Globus pallidus (tissue), 1 donor: ENCODE measurements at regions not wholly inside any gene's neighbourhood (a gene's known extent, or its start where the extent isn't known, plus 50 kb on each side); places are given as distances from the start of the nearest gene placed in this dataset.
"Not testable (repeated sequence)": the region's sequence is repeated elsewhere in the genome, so short reads cannot be mapped to it uniquely, and the experiment has no call there.

Experiments used
- DNase-seq: peaks from one replicate; pipeline ENCODE4 v3.0.0-alpha.2; 2015; ENCODE audit warnings: low spot score

GRCh38 chr2:188787658-188788240 lies 186.4 kb upstream of the COL3A1 start:
- no peak for DNase-seq

- peak; percentile 15 for DNase-seq
Observed at GRCh38 chr2:188788621-188789020, 185.6 kb upstream of the COL3A1 start.

- no peak for DNase-seq
Observed at GRCh38 chr2:188789951-188790350, 184.2 kb upstream of the COL3A1 start.

- DNase-seq: not testable (repeated sequence)
Observed at GRCh38 chr2:188794453-188794852, 179.7 kb upstream of the COL3A1 start.

GRCh38 chr2:188795762-188796161 lies 178.4 kb upstream of the COL3A1 start:
- no peak for DNase-seq

- no peak for DNase-seq
Observed at GRCh38 chr2:188797371-188797770, 176.8 kb upstream of the COL3A1 start.

- no peak for DNase-seq
Observed at GRCh38 chr2:188798159-188798558, 176.0 kb upstream of the COL3A1 start.

GRCh38 chr2:188805219-188805618 lies 169.0 kb upstream of the COL3A1 start:
- DNase-seq: no peak

GRCh38 chr2:188808947-188809355 lies 165.2 kb upstream of the COL3A1 start:
- DNase-seq: no peak

GRCh38 chr2:188810586-188810985 lies 163.6 kb upstream of the COL3A1 start:
- DNase-seq: no peak

- DNase-seq: no peak
Observed at GRCh38 chr2:188811522-188811921, 162.7 kb upstream of the COL3A1 start.

GRCh38 chr2:188813315-188813714 lies 160.9 kb upstream of the COL3A1 start:
- no peak for DNase-seq

- no peak for DNase-seq
Observed at GRCh38 chr2:188813857-188814256, 160.3 kb upstream of the COL3A1 start.

GRCh38 chr2:188819011-188819410 lies 155.2 kb upstream of the COL3A1 start:
- no peak for DNase-seq

- no peak for DNase-seq
Observed at GRCh38 chr2:188819792-188820191, 154.4 kb upstream of the COL3A1 start.

- no peak for DNase-seq
Observed at GRCh38 chr2:188820576-188820975, 153.6 kb upstream of the COL3A1 start.

- no peak for DNase-seq
Observed at GRCh38 chr2:188824125-188824524, 150.0 kb upstream of the COL3A1 start.

- no peak for DNase-seq
Observed at GRCh38 chr2:188833331-188833730, 140.8 kb upstream of the COL3A1 start.

GRCh38 chr2:188833799-188834198 lies 140.4 kb upstream of the COL3A1 start:
- no peak for DNase-seq

- no peak for DNase-seq
Observed at GRCh38 chr2:188835006-188835405, 139.2 kb upstream of the COL3A1 start.

GRCh38 chr2:188835821-188836220 lies 138.4 kb upstream of the COL3A1 start:
- no peak for DNase-seq

- DNase-seq: no peak
Observed at GRCh38 chr2:188845692-188846091, 128.5 kb upstream of the COL3A1 start.

- no peak for DNase-seq
Observed at GRCh38 chr2:188848887-188849435, 125.2 kb upstream of the COL3A1 start.

GRCh38 chr2:188850786-188851185 lies 123.4 kb upstream of the COL3A1 start:
- no peak for DNase-seq
